GM12878 (cell line): ENCODE measurements at regions not wholly inside any gene's neighbourhood (a gene's known extent, or its start where the extent isn't known, plus 50 kb on each side); places are given as distances from the start of the nearest gene placed in this dataset.
A peak's percentile ranks its signal among the peaks of the same experiment; 100 is the strongest.

Source experiments
- ATAC-seq: fragments of 200-7000 bp; cut with Tn5 transposase; 3 replicates; pipeline ENCODE4 v1.9.1; 2020; ENCODE audit warnings: mild to moderate bottlenecking, moderate library complexity
- BruUV-seq: library from RNA; stranded (reverse); fragments of 400-500 nt; replicated peaks from 2 replicates; lab custom pipeline; 2021; lab: Mats Ljungman, UMichigan
- CTCF ChIA-PET: fragments of 300-600 bp; sonication (Branson Sonifier 250); formaldehyde crosslinking; extraction: SDS; loops from one replicate; lab custom pipeline; 2021; ENCODE audit warnings: inconsistent platforms; lab: Yijun Ruan, JAX
- POLR2A ChIA-PET: fragments of 350-600 bp; formaldehyde crosslinking; extraction: SDS; loops from one replicate; lab custom pipeline; 2021; ENCODE audit warnings: inconsistent platforms; lab: Charles Lee
- RAD21 ChIA-PET: fragments of 300-600 bp; sonication (Branson Sonifier 250); formaldehyde crosslinking; loops from one replicate; lab custom pipeline; 2023; ENCODE audit warnings: antibody characterized with exemption; ENCODE audit not compliant: unreplicated experiment; lab: Charles Lee
- SMC1A ChIA-PET: fragments of 300-600 bp; sonication (Branson Sonifier 250); formaldehyde crosslinking; loops from one replicate; lab custom pipeline; 2023; ENCODE audit not compliant: unreplicated experiment, uncharacterized antibody; lab: Charles Lee
- DNase-seq: peaks from one replicate; pipeline ENCODE4 v3.0.0-alpha.2; 2011; ENCODE audit warnings: low read depth, low spot score
- FAIRE-seq: peaks from 3 replicates; lab custom pipeline; 2011; peaks lifted over from hg19 to GRCh38; lab: Jason Lieb, UNC
- H2AFZ ChIP-seq: 2 replicates; pipeline ENCODE4 v1.6.0; 2011; ENCODE audit warnings: low read depth, low read length, control low read depth; ENCODE audit not compliant: control insufficient read depth
- H3K27ac ChIP-seq: 2 replicates; pipeline ENCODE4 v1.5.1; 2011; ENCODE audit warnings: control low read depth; ENCODE audit not compliant: control insufficient read depth, insufficient read depth
- H3K27me3 ChIP-seq, 2 experiments: replicated peaks in 1 of 2; 2 replicates each; pipeline versions ENCODE4 v1.6.0 to v1.6.1; 2011; ENCODE audit warnings: low read length in 1 of 2; ENCODE audit not compliant: control insufficient read depth in 2 of 2, insufficient read depth in 2 of 2
- H3K36me3 ChIP-seq, 2 experiments: 2 replicates each; pipeline ENCODE4 v1.5.1; 2011; ENCODE audit warnings: low read length in 1 of 2; ENCODE audit not compliant: control insufficient read depth in 2 of 2, insufficient read depth in 2 of 2
- H3K4me1 ChIP-seq: 2 replicates; pipeline ENCODE4 v1.6.1; 2011; ENCODE audit warnings: mild to moderate bottlenecking, low read length, moderate library complexity, mixed read lengths; ENCODE audit not compliant: control insufficient read depth, insufficient read depth
- H3K4me2 ChIP-seq: 2 replicates; pipeline ENCODE4 v1.6.0; 2011; ENCODE audit warnings: control low read depth; ENCODE audit not compliant: control insufficient read depth, insufficient read depth
- H3K4me3 ChIP-seq: fragments of 200-600 bp; sonication (generic); 2 replicates; pipeline ENCODE4 v1.5.1; 2016
- H3K79me2 ChIP-seq: 2 replicates; pipeline ENCODE4 v1.6.0; 2011; ENCODE audit warnings: low read length; ENCODE audit not compliant: control insufficient read depth, insufficient read depth
- H3K9ac ChIP-seq: 2 replicates; pipeline ENCODE4 v1.8.0; 2011; ENCODE audit warnings: low read length, control low read depth, mixed read lengths; ENCODE audit not compliant: control insufficient read depth, insufficient read depth
- H3K9me3 ChIP-seq: replicated peaks from 3 replicates; pipeline ENCODE4 v1.5.1; 2011; ENCODE audit warnings: mild to moderate bottlenecking, low read length; ENCODE audit not compliant: control insufficient read depth, insufficient read depth
- H4K20me1 ChIP-seq: 2 replicates; pipeline ENCODE4 v1.6.0; 2011; ENCODE audit not compliant: control insufficient read depth, insufficient read depth
- ATF3 ChIP-seq: IDR thresholded peaks from 2 replicates; pipeline ENCODE4 v1.6.1; 2011; ENCODE audit warnings: low read depth, mild to moderate bottlenecking, low read length, moderate library complexity, borderline replicate concordance; ENCODE audit errors: extremely low read depth
- CTCF ChIP-seq, 3 experiments: IDR thresholded peaks in 2 of 3; conservative IDR thresholded peaks in 1 of 3; 2 replicates each; pipeline ENCODE4 v1.5.1; 2011; ENCODE audit warnings: low read depth in 3 of 3, low read length in 3 of 3, mild to moderate bottlenecking in 3 of 3, control low read depth in 2 of 3, moderate library complexity in 2 of 3, inconsistent platforms in 1 of 3, mixed read lengths in 1 of 3; ENCODE audit not compliant: control insufficient read depth in 2 of 3, insufficient read depth in 1 of 3; ENCODE audit errors: extremely low read depth in 1 of 3
- EGR1 ChIP-seq, 2 experiments: IDR thresholded peaks; 1 replicate in 1 of 2; 2 replicates in 1 of 2; pipeline ENCODE4 v1.6.1; 2011 to 2012; ENCODE audit warnings: low read depth in 2 of 2, low read length in 2 of 2, borderline replicate concordance in 1 of 2, mild to moderate bottlenecking in 1 of 2, moderate library complexity in 1 of 2
- ELK1 ChIP-seq: IDR thresholded peaks from 2 replicates; pipeline ENCODE4 v1.6.1; 2012; ENCODE audit warnings: low read depth, low read length, improper control_type of control experiment
- HDAC6 ChIP-seq: fragments of 200-600 bp; sonication (generic); IDR thresholded peaks from one replicate; pipeline ENCODE4 v1.8.0; 2017; ENCODE audit warnings: antibody characterized with exemption; ENCODE audit not compliant: unreplicated experiment
- MYB ChIP-seq: fragments of 150-350 bp; IDR thresholded peaks from 2 replicates; pipeline ENCODE4 v1.6.1; 2014; ENCODE audit warnings: mild to moderate bottlenecking, low read depth, low read length, borderline replicate concordance
- MYC ChIP-seq: IDR thresholded peaks from 2 replicates; pipeline ENCODE4 v1.6.1; 2011; ENCODE audit warnings: mild to moderate bottlenecking, low read length, moderate library complexity, inconsistent platforms; ENCODE audit not compliant: insufficient read depth, insufficient replicate concordance, insufficient read length, severe bottlenecking
- NFXL1 ChIP-seq: fragments of 450-650 bp; IDR thresholded peaks from 2 replicates; pipeline ENCODE4 v1.6.1; 2017; ENCODE audit warnings: antibody characterized with exemption, mild to moderate bottlenecking, borderline replicate concordance
- PAX5 ChIP-seq: IDR thresholded peaks from 2 replicates; pipeline ENCODE4 v1.6.1; 2011; ENCODE audit warnings: low read depth, low read length, borderline replicate concordance
- POU2F2 ChIP-seq: IDR thresholded peaks from 3 replicates; pipeline ENCODE4 v1.6.1; 2011; ENCODE audit warnings: low read depth, mild to moderate bottlenecking, low read length, borderline replicate concordance
- SIX5 ChIP-seq: IDR thresholded peaks from 2 replicates; pipeline ENCODE4 v1.6.1; 2011; ENCODE audit warnings: mild to moderate bottlenecking, low read depth, low read length, moderate library complexity; ENCODE audit not compliant: severe bottlenecking
- WRNIP1 ChIP-seq: IDR thresholded peaks from 2 replicates; pipeline ENCODE4 v1.6.1; 2011; ENCODE audit warnings: low read depth, low read length, improper control_type of control experiment, borderline replicate concordance
- ZSCAN29 ChIP-seq: fragments of 450-650 bp; IDR thresholded peaks from 2 replicates; pipeline ENCODE4 v1.6.1; 2017; ENCODE audit warnings: mild to moderate bottlenecking, moderate library complexity
- in situ Hi-C: fragments of 300-500 bp; cut with MboI; formaldehyde crosslinking; loops from 9 replicates; pipeline ENCODE4 v1.14.3; 2018; ENCODE audit warnings: mixed read lengths
- intact Hi-C: fragments of 100-400 bp; cut with micrococcal nuclease; formaldehyde crosslinking; loops from one replicate; pipeline ENCODE4 v1.14.2; 2022; ENCODE audit not compliant: unreplicated experiment

GRCh38 chr3:48086705-48087104, 70.5 kb upstream of the MAP4 start:
- in situ Hi-C loops (no loop called here), intact Hi-C loops (loop anchor here (5.0 kb wide), 1 partner anchor 66 kb away; no protein-coding TSS in a partner anchor)
- Histone ChIP-seq H3K36me3 (peaks cover 0 to 5% of the 10 kb centered on the region in 2 experiments; a peak in 1 of 4 replicates), H4K20me1 (no peaks in the 10 kb centered on the region), H3K4me2 (peak overlapping the region; percentile 80), H3K4me3 (peak overlapping the region; percentile 87), H3K27ac (peak overlapping the region; percentile 79), H3K79me2 (peaks cover 65% of the 10 kb centered on the region)
- CTCF ChIA-PET, result interaction anchor here (1.4 to 4.2 kb wide), 3 partner anchors 26 to 94 kb away, joined by 3 to 19 read pairs (median 3); no protein-coding TSS in a partner anchor
- SMC1A ChIA-PET, result interaction anchor here (0.6 to 2.0 kb wide), 13 partner anchors 8 to 163 kb away, joined by 3 to 12 read pairs (median 4); no protein-coding TSS in a partner anchor
- FAIRE-seq, result no peak
- no TSS peak for BruUV-seq
- TF ChIP-seq SIX5 (no peak), NFXL1 (no peak), HDAC6 (no peak), ELK1 (no peak), MYC (no peak), CTCF (IDR thresholded peaks at IDR 0.05 in 2 of 3, conservative IDR thresholded peaks at IDR 0.05 in 1 of 3; ENCODE audit: control insufficient read depth in 2 of 3, extremely low read depth in 1 of 3, insufficient read depth in 1 of 3, low read depth in 3 of 3, low read length in 3 of 3) (no peak), EGR1 (IDR thresholded peaks at IDR 0.05; ENCODE audit: borderline replicate concordance in 1 of 2, low read depth in 2 of 2, low read length in 2 of 2) (no peak), ZSCAN29 (no peak), MYB (no peak), WRNIP1 (no peak), PAX5 (no peak), POU2F2 (no peak), ATF3 (no peak)
- TF ChIP-seq, all 136 proteins: peak for 0
- ATAC-seq (no peak), DNase-seq (no peak)
- H3K27me3 ChIP-seq, result no peaks in the 10 kb centered on the region
- POLR2A ChIA-PET, result interaction anchor here (0.6 to 1.7 kb wide), 7 partner anchors 21 to 304 kb away, joined by 3 to 7 read pairs (median 3); no protein-coding TSS in a partner anchor
- H3K9ac ChIP-seq, result peak overlapping the region; percentile 85; the same call in 1 of the 2 replicates
- no peak overlapping the region for H2AFZ ChIP-seq
- RAD21 ChIA-PET, result interaction anchor here (1.7 to 2.4 kb wide), 2 partner anchors 64 to 97 kb away, joined by 9 to 11 read pairs; no protein-coding TSS in a partner anchor
- H3K4me1 ChIP-seq, result peaks cover 6% of the 10 kb centered on the region; the same call in 1 of the 2 replicates
- H3K9me3 ChIP-seq, result no peaks in the 10 kb centered on the region
